Heart left ventricle (tissue), 16 donors: ENCODE measurements at regions not wholly inside any gene's neighbourhood (a gene's known extent, or its start where the extent isn't known, plus 50 kb on each side); places are given as distances from the start of the nearest gene placed in this dataset.
"Not testable (repeated sequence)": the region's sequence is repeated elsewhere in the genome, so short reads cannot be mapped to it uniquely, and the experiment has no call there.

Experiments
- ATAC-seq, 4 donors: fragments of 200-7000 bp; cut with Tn5 transposase; one replicate each; pipeline ENCODE4 v1.9.1; 2020 to 2022; ENCODE audit warnings: moderate library complexity in 4 of 4, mild to moderate bottlenecking in 3 of 4, moderate number of reproducible peaks in 1 of 4
- DNase-seq, 5 donors: peaks; one replicate each; pipeline ENCODE4 v3.0.0-alpha.2; 2020
- H3K27ac ChIP-seq, 12 donors: fragments of 200-600 bp; sonication (generic) in 4 of 12; one replicate each; pipeline versions ENCODE4 v1.5.0 to v1.8.0; 2016 to 2022; ENCODE audit warnings: mild to moderate bottlenecking in 2 of 12
- H3K27me3 ChIP-seq, 9 donors: fragments of 200-600 bp; sonication (generic) in 2 of 9; one replicate each; pipeline versions ENCODE4 v1.5.1 to v1.8.0; 2016 to 2022; ENCODE audit warnings: mild to moderate bottlenecking in 3 of 9
- H3K36me3 ChIP-seq, 9 donors: fragments of 200-600 bp; sonication (generic) in 2 of 9; one replicate each; pipeline versions ENCODE4 v1.5.0 to v1.8.0; 2018 to 2022; ENCODE audit warnings: mild to moderate bottlenecking in 2 of 9
- H3K4me1 ChIP-seq, 12 donors: fragments of 200-600 bp; sonication (generic) in 4 of 12; one replicate each; pipeline versions ENCODE4 v1.5.0 to v1.8.0; 2016 to 2022; ENCODE audit warnings: mild to moderate bottlenecking in 3 of 12
- H3K4me3 ChIP-seq, 12 donors: fragments of 200-600 bp; sonication (generic) in 4 of 12; one replicate each; pipeline versions ENCODE4 v1.5.0 to v1.8.0; 2017 to 2022; ENCODE audit warnings: mild to moderate bottlenecking in 9 of 12, moderate library complexity in 4 of 12
- H3K9me3 ChIP-seq, 12 donors: fragments of 200-600 bp; sonication (generic) in 4 of 12; one replicate each; pipeline versions ENCODE4 v1.5.0 to v1.8.0; 2016 to 2022; ENCODE audit warnings: mild to moderate bottlenecking in 1 of 12
- CTCF ChIP-seq, 12 donors: fragments of 200-600 bp; sonication (generic) in 4 of 12; IDR thresholded peaks; one replicate each; pipeline versions ENCODE4 v1.5.0 to v1.8.0; 2018 to 2022; ENCODE audit warnings: antibody characterized with exemption in 12 of 12, mild to moderate bottlenecking in 5 of 12
- POLR2A ChIP-seq, 2 donors: fragments of 450-650 bp; IDR thresholded peaks; one replicate each; pipeline ENCODE4 v1.6.1; 2017; ENCODE audit warnings: antibody characterized with exemption in 2 of 2, mild to moderate bottlenecking in 2 of 2, moderate library complexity in 2 of 2
- WGBS, 4 donors: extraction: QIAGEN DNeasy Blood & Tissue Kit in 2 of 4; methylation state at CpG; one replicate each; pipeline versions ENCODE4 v1.1.5 to v1.1.7; 2013 to 2018; 5-methylcytosine and 5-hydroxymethylcytosine counted together
- intact Hi-C, 10 donors: fragments of 100-400 bp; cut with DNase I; formaldehyde crosslinking; loops; one replicate each; pipeline versions ENCODE4 v1.11.1 to v1.14.2; 2022
- donor health status: ischemic (EF 13 %, LVEDD 7.1; RV severe dilation, severe dysfunction).
- donor health status: healthy with polysubstance abuse.
- donor health status: DM: no; HTN: yes; CAD: no.
- donor health status: DM: no; HTN: no; CAD: no.
- donor health status: ischemic (EF 25% LVEDD 6.9; RV normal size, moderate dysfunction).
- donor health status: ischemic (EF 25% LVEDD 5.7; RV mildly dilated, moderate dysfunction).
- donor health status: healthy.
- donor health status: DM: yes; HTN: yes; CAD: no.
- donor health status: ischemic (EF 35%, LVEDD 5.7; RV mildly dilated, moderate dysfunction).
- donor health status: nonischemic (EF 11% LVEDD 7.7; RV severe dilation, severe dysfunction).
- donor health status: DM: yes; HTN: yes; CAD: no.
- donor health status: PGD.
- donor health status: ischemic (EF 29% LVEDD 5.4; RV normal size, mild dysfunction).
- donor health status: nonischemic (EF 23%, LVEDD 6.1; RV moderate dilation, normal function).

GRCh38 chr5:56048124-56048523 is 53.4 kb upstream of the IL6ST start:
- 85 to 91% (median 87%) methylated on average over 5 of the region's 5 CpGs for WGBS, 4 donors

DNA sequence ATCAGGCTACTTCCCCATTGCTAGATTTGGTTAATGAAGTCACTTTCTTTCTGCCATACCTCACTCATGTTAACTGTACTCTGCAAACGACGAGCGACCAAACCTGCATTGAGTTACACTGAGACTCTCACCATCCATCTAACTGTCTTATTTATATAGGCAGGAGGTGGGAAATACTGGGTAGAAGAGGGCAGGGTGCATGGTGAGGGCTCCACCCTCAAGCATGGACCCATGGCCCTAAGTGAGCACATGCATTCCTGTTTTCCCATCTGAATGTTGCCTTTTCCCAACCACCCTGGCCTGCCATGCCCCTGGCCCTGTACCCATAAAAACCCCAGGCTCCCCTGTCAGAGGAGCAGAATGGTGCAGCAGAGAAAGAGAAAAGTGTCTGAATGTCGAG is 52.7 kb upstream of the IL6ST start:
- DNase-seq (no peak), ATAC-seq (no peak)
- TF ChIP-seq POLR2A (IDR thresholded peaks at IDR 0.05) (no peak), CTCF (IDR thresholded peaks at IDR 0.05) (no peak)
- intact Hi-C loops, result no loop called here
- Histone ChIP-seq H3K4me1 (peaks cover 0 to 28% (median 14%) of the 10 kb centered on the region in 12 donors), H3K36me3 (no peaks in the 10 kb centered on the region), H3K27me3 (no peaks in the 10 kb centered on the region), H3K4me3 (no peak overlapping the region), H3K9me3 (peaks cover 0 to 4% (median 0%) of the 10 kb centered on the region in 12 donors), H3K27ac (no peak overlapping the region)
- 92 to 95% (median 93%) methylated on average over 4 of the region's 4 CpGs for WGBS, 4 donors

More at GRCh38 chr5:56048124-56048523, 53.4 kb upstream of the IL6ST start:
- no peak for DNase-seq
- Histone ChIP-seq H3K36me3 (no peaks in the 10 kb centered on the region), H3K27me3 (no peaks in the 10 kb centered on the region), H3K27ac (no peak overlapping the region), H3K4me3 (no peak overlapping the region), H3K9me3 (peaks cover 0 to 6% (median 0%) of the 10 kb centered on the region in 12 donors), H3K4me1 (peaks cover 0 to 28% (median 14%) of the 10 kb centered on the region in 12 donors)
- intact Hi-C loops, result no loop called here
- no peak for ATAC-seq
- TF ChIP-seq POLR2A (IDR thresholded peaks at IDR 0.05), result no peak

DNA sequence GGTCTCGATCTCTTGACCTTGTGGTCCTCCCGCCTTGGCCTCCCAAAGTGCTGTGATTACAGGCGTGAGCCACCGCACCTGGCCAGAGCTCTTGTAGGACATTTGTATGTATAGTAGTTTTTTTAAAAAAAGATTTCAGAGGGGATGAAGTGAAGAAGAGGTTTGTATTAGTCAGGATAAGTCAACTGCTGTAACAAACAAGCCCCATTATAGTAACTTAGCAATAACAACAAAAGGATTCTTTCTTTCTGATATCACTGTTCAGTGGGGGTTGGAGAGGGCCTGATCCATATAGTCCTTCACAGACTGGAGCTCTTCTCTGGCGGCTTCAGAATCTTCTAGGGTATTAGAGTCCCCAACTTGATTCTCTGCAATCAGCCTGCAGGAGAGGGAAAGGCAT is 50.7 kb upstream of the IL6ST start:
- H3K4me1 ChIP-seq, result peaks cover 0 to 22% (median 6%) of the 10 kb centered on the region in 12 donors
- H3K4me3 ChIP-seq, result no peak overlapping the region
- no peaks in the 10 kb centered on the region for H3K36me3 ChIP-seq
- no peak for DNase-seq
- 98 to 99% (median 98%) methylated on average over 5 of the region's 5 CpGs for WGBS, 4 donors
- no peak for ATAC-seq
- no peaks in the 10 kb centered on the region for H3K27me3 ChIP-seq
- peaks cover 0 to 4% (median 0%) of the 10 kb centered on the region in 12 donors for H3K9me3 ChIP-seq
- intact Hi-C loops, result no loop called here
- H3K27ac ChIP-seq, result no peak overlapping the region
- TF ChIP-seq POLR2A (IDR thresholded peaks at IDR 0.05) (no peak), CTCF (IDR thresholded peaks at IDR 0.05) (no peak)

DNA sequence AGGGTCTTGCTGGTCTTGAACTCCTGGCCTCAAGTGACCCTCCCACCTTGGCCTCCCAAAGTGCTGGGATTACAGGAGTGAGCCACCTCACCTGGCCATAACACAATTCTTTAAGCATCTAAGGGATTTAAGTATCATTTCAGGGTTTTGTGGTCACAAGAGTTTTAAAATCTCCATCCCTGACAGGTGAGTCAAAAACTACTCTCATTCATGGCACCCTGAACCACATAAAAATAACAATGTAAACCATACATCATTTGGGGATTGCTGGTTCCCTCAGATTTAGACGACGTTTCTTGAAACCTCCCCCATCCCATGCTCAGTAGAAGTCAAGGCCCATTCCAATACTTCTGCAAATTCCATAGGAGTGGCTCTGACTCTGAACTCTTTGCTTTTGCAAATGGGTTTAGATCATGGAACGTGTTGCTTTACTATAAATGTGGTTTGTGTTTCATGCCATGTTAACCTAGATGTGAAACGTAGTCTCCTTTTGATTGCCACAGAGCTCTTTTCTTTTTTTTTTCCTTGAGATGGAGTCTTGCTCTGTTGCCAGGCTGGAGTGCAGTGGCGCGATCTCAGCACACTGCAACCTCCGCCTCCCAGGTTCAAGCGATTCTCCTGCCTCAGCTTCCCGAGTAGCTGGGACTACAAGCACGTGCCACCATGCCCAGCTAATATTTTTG is 50.1 kb upstream of the IL6ST start:
- H3K36me3 ChIP-seq, DNase-seq, H3K27me3 ChIP-seq, H3K27ac ChIP-seq, H3K4me3 ChIP-seq, ATAC-seq, H3K9me3 ChIP-seq: not testable (repeated sequence)
- H3K4me1 ChIP-seq, result peaks cover 0 to 22% (median under 1%) of the 10 kb centered on the region in 12 donors
- WGBS, 4 donors, result 96 to 99% (median 97%) methylated on average over 10 of the region's 10 CpGs
- intact Hi-C loops, result loop anchor here in 1 of 10 donors (5.0 kb wide), 1 partner anchor 48 kb away; no protein-coding TSS in a partner anchor
